ENCODE measurements at regions not wholly inside any gene's neighbourhood (a gene's known extent, or its start where the extent isn't known, plus 50 kb on each side); places are given as distances from the start of the nearest gene placed in this dataset.

GRCh38 chr14:86541972-86542371, 1012.0 kb downstream of the FLRT2 start:
- FAIRE-seq = no peak

GRCh38 chr14:86540636-86541247, 1010.8 kb downstream of the FLRT2 start:
- no peak for FAIRE-seq

- FAIRE-seq = no peak
These were observed 1009.6 kb downstream of the FLRT2 start for GRCh38 chr14:86539361-86540070.

GRCh38 chr14:86533834-86534233, 1003.9 kb downstream of the FLRT2 start:
- no peak for FAIRE-seq

- no peak for FAIRE-seq
These were observed 1002.3 kb downstream of the FLRT2 start for GRCh38 chr14:86532219-86532618.

GRCh38 chr14:86530457-86530856, 1000.5 kb downstream of the FLRT2 start:
- no peak for FAIRE-seq

GRCh38 chr14:86527312-86527711, 997.4 kb downstream of the FLRT2 start:
- FAIRE-seq = no peak

- FAIRE-seq = no peak
These were observed 995.7 kb downstream of the FLRT2 start for GRCh38 chr14:86525673-86526072.

- no peak for FAIRE-seq
These were observed 991.9 kb downstream of the FLRT2 start for GRCh38 chr14:86521843-86522242.

- no peak for FAIRE-seq
These were observed 991.2 kb downstream of the FLRT2 start for GRCh38 chr14:86521031-86521730.

GRCh38 chr14:86518298-86518697, 988.4 kb downstream of the FLRT2 start:
- FAIRE-seq = no peak

GRCh38 chr14:86515195-86515594, 985.3 kb downstream of the FLRT2 start:
- FAIRE-seq = no peak

- no peak for FAIRE-seq
These were observed 983.6 kb downstream of the FLRT2 start for GRCh38 chr14:86513564-86513963.

GRCh38 chr14:86513056-86513455, 983.1 kb downstream of the FLRT2 start:
- FAIRE-seq = no peak

- no peak for FAIRE-seq
These were observed 980.5 kb downstream of the FLRT2 start for GRCh38 chr14:86510491-86510890.

- FAIRE-seq = no peak
These were observed 975.9 kb downstream of the FLRT2 start for GRCh38 chr14:86505808-86506207.

- no peak for FAIRE-seq
These were observed 971.7 kb downstream of the FLRT2 start for GRCh38 chr14:86501611-86502010.

- FAIRE-seq = no peak
These were observed 961.8 kb downstream of the FLRT2 start for GRCh38 chr14:86491743-86492142.

- FAIRE-seq = no peak
These were observed 951.2 kb downstream of the FLRT2 start for GRCh38 chr14:86481104-86481503.

GRCh38 chr14:86464341-86464740, 934.4 kb downstream of the FLRT2 start:
- FAIRE-seq = no peak

- no peak for FAIRE-seq
These were observed 932.3 kb downstream of the FLRT2 start for GRCh38 chr14:86462193-86462753.

- FAIRE-seq = no peak
These were observed 927.7 kb downstream of the FLRT2 start for GRCh38 chr14:86457481-86458135.

GRCh38 chr14:86450085-86450484, 920.1 kb downstream of the FLRT2 start:
- no peak for FAIRE-seq

Measured in TTC549 (cell line).